ENCODE measurements at regions not wholly inside any gene's neighbourhood (a gene's known extent, or its start where the extent isn't known, plus 50 kb on each side); places are given as distances from the start of the nearest gene placed in this dataset.

DNA sequence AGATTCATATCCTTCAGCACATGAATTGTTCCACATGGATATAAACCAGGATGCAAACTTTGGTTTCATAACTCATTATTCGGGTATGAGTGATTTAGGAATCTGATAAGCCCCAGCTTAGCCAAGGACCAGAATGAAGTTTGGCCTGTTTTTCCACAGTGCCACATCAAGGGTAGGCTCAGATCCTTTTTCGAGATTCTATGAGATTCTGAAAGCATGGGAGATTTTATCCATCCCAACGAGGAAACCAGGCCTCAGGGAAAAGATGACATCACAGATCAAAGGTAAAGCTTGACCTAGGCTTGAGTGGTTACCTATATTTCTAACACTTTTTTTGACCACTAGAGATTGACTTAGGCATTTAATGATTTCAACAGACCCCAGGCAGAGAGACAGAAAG lies 590.8 kb upstream of the PKDCC start:
- no peak for TF ChIP-seq TAF1 (IDR thresholded peaks at IDR 0.05; ENCODE audit: borderline replicate concordance, insufficient read depth, low read length)
- TF ChIP-seq REST (IDR thresholded peaks at IDR 0.05; ENCODE audit: insufficient read depth in 1 of 2, low read depth in 2 of 2, low read length in 2 of 2): no peak
- TF ChIP-seq POLR2AphosphoS5 (IDR thresholded peaks at IDR 0.05; ENCODE audit: low read depth, low read length): no peak
- no peak for TF ChIP-seq FOXP2 (optimal IDR thresholded peaks at IDR 0.05; ENCODE audit: borderline replicate concordance, extremely low read depth, extremely low read length, insufficient read depth)
